Adipocyte (in vitro differentiated cells): ENCODE measurements at regions not wholly inside any gene's neighbourhood (a gene's known extent, or its start where the extent isn't known, plus 50 kb on each side); places are given as distances from the start of the nearest gene placed in this dataset.

Experiments
- DNase-seq: peaks from one replicate; pipeline ENCODE4 v3.0.0-alpha.2; 2015; ENCODE audit warnings: low read depth
- H3K27me3 ChIP-seq: replicated peaks from 2 replicates; pipeline ENCODE4 v1.7.0; 2013; ENCODE audit warnings: mild to moderate bottlenecking, low read length, moderate library complexity; ENCODE audit not compliant: control insufficient read depth, insufficient read depth
- H3K36me3 ChIP-seq: 2 replicates; pipeline ENCODE4 v1.7.0; 2013; ENCODE audit warnings: low read length, mild to moderate bottlenecking, moderate library complexity; ENCODE audit not compliant: control insufficient read depth, insufficient read depth, severe bottlenecking
- H3K4me1 ChIP-seq: 2 replicates; pipeline ENCODE4 v1.7.0; 2013; ENCODE audit warnings: mild to moderate bottlenecking, low read length, moderate library complexity; ENCODE audit not compliant: control insufficient read depth, insufficient read depth
- H3K4me3 ChIP-seq: 2 replicates; pipeline ENCODE4 v1.7.0; 2013; ENCODE audit warnings: mild to moderate bottlenecking, low read length, moderate library complexity
- H3K9ac ChIP-seq: 2 replicates; pipeline ENCODE4 v1.7.0; 2013; ENCODE audit warnings: mild to moderate bottlenecking, low read length, moderate library complexity
- H3K9me3 ChIP-seq: 2 replicates; pipeline ENCODE4 v1.7.0; 2013; ENCODE audit warnings: mild to moderate bottlenecking, low read length, moderate library complexity; ENCODE audit not compliant: control insufficient read depth

DNA sequence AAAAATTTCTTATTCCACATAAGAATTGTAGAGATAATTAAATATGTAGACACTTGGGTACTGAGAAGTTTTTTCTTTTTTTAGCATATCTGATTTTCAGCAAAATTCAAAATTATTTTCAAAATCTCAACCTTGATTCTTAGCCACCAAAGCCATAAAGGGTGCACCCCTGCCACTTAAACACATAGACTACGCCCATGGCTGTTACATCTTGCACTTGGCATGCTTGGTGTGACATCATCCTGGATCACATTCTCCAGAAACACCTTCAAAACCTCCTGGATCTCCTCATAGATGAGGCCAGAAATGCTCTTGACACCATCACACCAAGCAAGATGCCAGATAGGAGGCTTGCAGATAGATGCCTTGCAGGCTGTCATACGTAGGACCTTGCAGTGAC, 89.1 kb upstream of the KLF14 start:
- DNase-seq: no peak
- Histone ChIP-seq H3K4me3 (peak overlapping the region; percentile 52), H3K36me3 (no peaks in the 10 kb centered on the region), H3K9me3 (peaks cover 28% of the 10 kb centered on the region), H3K9ac (peak overlapping the region; percentile 26), H3K4me1 (no peaks in the 10 kb centered on the region), H3K27me3 (no peaks in the 10 kb centered on the region)

DNA sequence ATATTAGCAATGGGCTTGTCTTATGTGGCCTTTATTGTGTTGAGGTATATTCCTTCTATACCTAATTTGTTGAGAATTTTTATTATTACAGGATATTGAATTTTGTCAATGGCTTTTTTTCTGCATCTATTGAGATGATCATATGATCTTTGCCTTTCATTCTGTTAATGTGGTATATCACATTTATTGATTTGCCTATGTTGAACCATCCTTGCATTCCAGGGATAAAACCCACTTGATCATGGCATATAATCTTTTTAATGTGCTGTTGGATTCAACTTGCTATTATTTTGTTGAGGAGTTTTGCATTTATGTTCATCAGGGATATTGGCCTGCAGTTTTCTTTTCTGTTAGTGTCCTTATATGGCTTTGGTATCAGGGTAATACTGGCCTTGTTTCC, 91.8 kb upstream of the KLF14 start:
- Histone ChIP-seq H3K9me3 (peaks cover 31% of the 10 kb centered on the region), H3K27me3 (no peaks in the 10 kb centered on the region), H3K4me1 (no peaks in the 10 kb centered on the region), H3K9ac (no peak overlapping the region), H3K36me3 (no peaks in the 10 kb centered on the region), H3K4me3 (no peak overlapping the region)
- no peak for DNase-seq

- Histone ChIP-seq H3K36me3 (no peaks in the 10 kb centered on the region), H3K9ac (no peak overlapping the region), H3K9me3 (peaks cover 31% of the 10 kb centered on the region), H3K4me1 (no peaks in the 10 kb centered on the region), H3K4me3 (no peak overlapping the region), H3K27me3 (no peaks in the 10 kb centered on the region)
- DNase-seq: no peak
Observed at GRCh38 chr7:130829415-130829814, 95.4 kb upstream of the KLF14 start.

DNA sequence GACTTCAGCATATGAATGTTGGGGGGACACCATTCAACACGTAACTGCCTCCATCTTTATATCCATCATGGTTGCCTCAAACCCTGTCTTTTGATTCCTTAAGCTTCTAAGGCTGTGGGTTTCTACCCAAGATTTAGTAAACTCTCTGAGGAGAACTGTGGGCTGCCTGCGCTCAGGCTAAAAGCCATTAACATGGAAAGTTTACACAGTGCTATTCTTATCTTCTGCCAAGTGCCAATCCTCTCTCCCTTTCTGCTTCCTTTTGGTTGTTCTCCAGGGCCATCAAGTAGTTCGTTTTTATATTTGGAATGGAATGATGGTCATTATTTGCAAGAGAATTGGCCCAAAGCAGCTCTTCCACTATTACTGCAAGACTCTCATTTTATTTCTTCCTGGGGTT, 97.3 kb upstream of the KLF14 start:
- H3K9ac ChIP-seq: no peak overlapping the region
- H3K36me3 ChIP-seq: no peaks in the 10 kb centered on the region
- peaks cover 20% of the 10 kb centered on the region for H3K9me3 ChIP-seq
- DNase-seq: no peak
- no peak overlapping the region for H3K4me3 ChIP-seq
- no peaks in the 10 kb centered on the region for H3K4me1 ChIP-seq
- no peaks in the 10 kb centered on the region for H3K27me3 ChIP-seq

DNA sequence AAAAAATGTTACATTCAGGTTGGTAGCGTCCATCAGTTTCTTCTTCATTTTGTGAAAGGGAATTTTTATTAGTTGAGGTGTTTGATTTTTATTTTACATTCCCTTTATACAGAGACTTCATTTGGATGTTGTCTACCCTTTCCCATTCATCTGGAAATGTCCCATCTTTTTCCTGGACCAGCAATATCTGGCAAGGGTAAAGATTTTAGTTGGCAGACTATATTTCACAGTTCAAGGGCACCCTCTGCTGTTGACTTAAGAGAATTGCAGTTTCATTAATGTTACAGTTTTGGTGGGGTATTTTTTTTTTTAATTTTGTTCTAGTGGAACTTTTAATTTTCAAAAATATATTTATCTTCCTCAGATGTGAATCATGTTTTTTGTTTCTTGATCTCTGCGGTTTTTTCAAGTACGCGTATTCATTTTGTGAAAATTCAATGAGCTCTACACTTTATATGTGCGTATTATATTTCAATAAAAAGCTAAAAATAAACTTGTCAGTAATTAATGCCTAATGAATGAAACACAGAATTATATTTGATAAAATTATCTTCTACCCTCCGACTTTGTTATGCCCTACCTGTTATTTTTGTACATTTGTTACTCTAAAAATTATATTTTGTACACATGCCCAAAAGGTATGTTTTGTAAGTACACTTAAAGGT, 97.9 kb upstream of the KLF14 start:
- H3K9ac ChIP-seq: no peak overlapping the region
- peaks cover 14% of the 10 kb centered on the region for H3K9me3 ChIP-seq
- H3K36me3 ChIP-seq: no peaks in the 10 kb centered on the region
- no peaks in the 10 kb centered on the region for H3K27me3 ChIP-seq
- peak; percentile 75 for DNase-seq
- no peaks in the 10 kb centered on the region for H3K4me1 ChIP-seq
- H3K4me3 ChIP-seq: no peak overlapping the region

DNA sequence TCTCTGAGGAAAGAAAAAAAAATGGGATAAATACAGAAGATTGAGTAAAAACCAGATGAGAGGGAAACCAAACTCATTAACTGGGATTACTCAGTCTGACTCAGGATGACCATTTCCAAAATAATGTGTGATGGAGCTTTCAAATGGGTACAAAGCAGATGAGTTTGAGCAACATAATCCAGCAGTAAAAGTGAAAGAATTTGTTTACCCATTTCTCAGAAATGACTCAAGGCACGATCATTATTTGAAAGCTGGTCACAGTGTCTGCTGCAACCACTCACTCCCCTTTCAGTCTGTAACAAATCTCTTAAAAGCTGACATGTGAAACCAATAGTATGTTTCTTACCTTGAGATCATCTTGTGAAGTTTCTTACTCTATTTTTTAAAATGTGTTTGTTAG, 104.7 kb upstream of the KLF14 start:
- H3K27me3 ChIP-seq: no peaks in the 10 kb centered on the region
- peak; percentile 78 for DNase-seq
- H3K9ac ChIP-seq: peak overlapping the region; percentile 78
- H3K9me3 ChIP-seq: no peaks in the 10 kb centered on the region
- H3K4me3 ChIP-seq: no peak overlapping the region
- peaks cover 20% of the 10 kb centered on the region for H3K4me1 ChIP-seq
- no peaks in the 10 kb centered on the region for H3K36me3 ChIP-seq

GRCh38 chr7:130840599-130840998, 106.6 kb upstream of the KLF14 start:
- no peak for DNase-seq
- no peaks in the 10 kb centered on the region for H3K9me3 ChIP-seq
- H3K4me1 ChIP-seq: peaks cover 29% of the 10 kb centered on the region
- no peak overlapping the region for H3K4me3 ChIP-seq
- no peaks in the 10 kb centered on the region for H3K27me3 ChIP-seq
- H3K9ac ChIP-seq: no peak overlapping the region
- H3K36me3 ChIP-seq: no peaks in the 10 kb centered on the region

GRCh38 chr7:130841416-130841815, 107.4 kb upstream of the KLF14 start:
- DNase-seq: no peak
- Histone ChIP-seq H3K9me3 (no peaks in the 10 kb centered on the region), H3K27me3 (no peaks in the 10 kb centered on the region), H3K4me3 (no peak overlapping the region), H3K9ac (no peak overlapping the region), H3K4me1 (peaks cover 30% of the 10 kb centered on the region), H3K36me3 (no peaks in the 10 kb centered on the region)

DNA sequence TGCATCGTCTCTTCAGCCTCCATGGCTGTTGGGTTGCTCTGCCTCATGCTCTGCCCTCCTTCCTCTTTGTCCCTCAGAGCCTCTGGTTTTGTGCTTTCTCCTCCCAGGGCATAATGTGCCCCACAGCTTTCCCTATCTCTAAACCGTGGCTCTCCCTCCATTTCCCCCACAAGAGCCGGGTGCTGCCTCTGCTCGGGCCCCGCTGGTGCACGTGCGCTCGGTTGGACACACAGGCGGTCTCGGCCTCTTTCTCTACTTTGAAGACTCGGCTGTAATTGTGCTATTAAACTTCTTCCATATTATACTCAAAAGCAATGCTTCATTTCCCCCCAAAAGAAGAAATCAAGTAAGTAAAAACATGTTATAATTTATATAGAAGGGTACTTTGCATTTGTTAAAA, 109.7 kb upstream of the KLF14 start:
- H3K9ac ChIP-seq: no peak overlapping the region
- no peak overlapping the region for H3K4me3 ChIP-seq
- DNase-seq: no peak
- no peaks in the 10 kb centered on the region for H3K36me3 ChIP-seq
- no peaks in the 10 kb centered on the region for H3K27me3 ChIP-seq
- no peaks in the 10 kb centered on the region for H3K9me3 ChIP-seq
- peaks cover 26% of the 10 kb centered on the region for H3K4me1 ChIP-seq

- Histone ChIP-seq H3K4me3 (peak overlapping the region; percentile 28), H3K27me3 (no peaks in the 10 kb centered on the region), H3K9ac (peak overlapping the region; percentile 60), H3K9me3 (no peaks in the 10 kb centered on the region), H3K36me3 (no peaks in the 10 kb centered on the region), H3K4me1 (peaks cover 21% of the 10 kb centered on the region)
- DNase-seq: no peak
Observed at GRCh38 chr7:130844811-130845580, 111.0 kb upstream of the KLF14 start.

- DNase-seq: peak; percentile 78
- H3K9ac ChIP-seq: peak overlapping the region; percentile 60
- peak overlapping the region; percentile 28 for H3K4me3 ChIP-seq
- no peaks in the 10 kb centered on the region for H3K9me3 ChIP-seq
- H3K27me3 ChIP-seq: no peaks in the 10 kb centered on the region
- H3K4me1 ChIP-seq: peaks cover 17% of the 10 kb centered on the region
- H3K36me3 ChIP-seq: no peaks in the 10 kb centered on the region
Observed at GRCh38 chr7:130845581-130846085, 111.6 kb upstream of the KLF14 start.
